Esophagus squamous epithelium (tissue), 4 donors: ENCODE measurements at regions not wholly inside any gene's neighbourhood (a gene's known extent, or its start where the extent isn't known, plus 50 kb on each side); places are given as distances from the start of the nearest gene placed in this dataset.

Experiments
- POLR2A ChIP-seq, 4 donors: fragments of 450-650 bp; IDR thresholded peaks; one replicate each; pipeline ENCODE4 v1.6.1; 2017; ENCODE audit warnings: antibody characterized with exemption in 4 of 4, mild to moderate bottlenecking in 4 of 4, moderate library complexity in 3 of 4
- TF ChIP-seq, protein P1 (sequence below), 6 experiments: fragments of 450-650 bp in 4 of 6; fragments of 200-600 bp in 2 of 6; sonication (generic) in 2 of 6; IDR thresholded peaks; one replicate each; pipeline ENCODE4 v1.5.1; 2016 to 2019; ENCODE audit warnings: antibody characterized with exemption in 6 of 6, mild to moderate bottlenecking in 4 of 6, moderate library complexity in 4 of 6

DNA sequence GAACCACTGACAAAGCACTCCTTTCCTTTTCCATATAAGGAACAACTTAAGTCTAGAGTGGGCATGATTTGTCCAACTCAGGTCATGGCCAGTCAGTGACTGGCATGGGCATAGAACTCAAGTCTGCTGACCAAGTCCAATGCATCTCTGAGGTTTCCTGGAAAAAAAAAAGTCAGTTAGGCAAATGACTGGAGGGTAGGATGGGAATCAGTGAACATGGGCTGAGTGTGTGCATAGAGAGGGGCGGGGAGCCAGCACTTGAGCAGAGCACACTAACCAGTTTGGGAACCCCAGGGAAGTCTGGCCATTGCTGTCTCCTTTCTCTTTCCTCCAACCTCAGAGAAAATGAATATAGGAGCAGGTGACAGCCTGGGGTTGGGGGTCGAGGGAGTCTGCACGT, 53.6 kb upstream of the FMOD start:
- TF ChIP-seq POLR2A (IDR thresholded peaks at IDR 0.05), result no peak
- TF ChIP-seq, protein P1, sequence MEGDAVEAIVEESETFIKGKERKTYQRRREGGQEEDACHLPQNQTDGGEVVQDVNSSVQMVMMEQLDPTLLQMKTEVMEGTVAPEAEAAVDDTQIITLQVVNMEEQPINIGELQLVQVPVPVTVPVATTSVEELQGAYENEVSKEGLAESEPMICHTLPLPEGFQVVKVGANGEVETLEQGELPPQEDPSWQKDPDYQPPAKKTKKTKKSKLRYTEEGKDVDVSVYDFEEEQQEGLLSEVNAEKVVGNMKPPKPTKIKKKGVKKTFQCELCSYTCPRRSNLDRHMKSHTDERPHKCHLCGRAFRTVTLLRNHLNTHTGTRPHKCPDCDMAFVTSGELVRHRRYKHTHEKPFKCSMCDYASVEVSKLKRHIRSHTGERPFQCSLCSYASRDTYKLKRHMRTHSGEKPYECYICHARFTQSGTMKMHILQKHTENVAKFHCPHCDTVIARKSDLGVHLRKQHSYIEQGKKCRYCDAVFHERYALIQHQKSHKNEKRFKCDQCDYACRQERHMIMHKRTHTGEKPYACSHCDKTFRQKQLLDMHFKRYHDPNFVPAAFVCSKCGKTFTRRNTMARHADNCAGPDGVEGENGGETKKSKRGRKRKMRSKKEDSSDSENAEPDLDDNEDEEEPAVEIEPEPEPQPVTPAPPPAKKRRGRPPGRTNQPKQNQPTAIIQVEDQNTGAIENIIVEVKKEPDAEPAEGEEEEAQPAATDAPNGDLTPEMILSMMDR (IDR thresholded peaks at IDR 0.05), result no peak
